Right atrium auricular region (tissue), 2 donors: ENCODE measurements at regions not wholly inside any gene's neighbourhood (a gene's known extent, or its start where the extent isn't known, plus 50 kb on each side); places are given as distances from the start of the nearest gene placed in this dataset.

Experiments
- DNase-seq: peaks from one replicate; pipeline ENCODE4 v3.0.0-alpha.2; 2019; ENCODE audit warnings: low spot score
- H3K27ac ChIP-seq, 2 donors: fragments of 200-600 bp; sonication (generic); 1 replicate in 1 of 2; 2 replicates in 1 of 2; pipeline ENCODE4 v1.5.1; 2016 to 2019
- H3K27me3 ChIP-seq, 2 donors: fragments of 200-600 bp; sonication (generic); one replicate each; pipeline versions ENCODE4 v1.5.1 to v1.6.0; 2017 to 2019
- H3K36me3 ChIP-seq: fragments of 200-600 bp; sonication (generic); one replicate; pipeline ENCODE4 v1.5.1; 2016
- H3K4me1 ChIP-seq, 2 donors: fragments of 200-600 bp; sonication (generic); one replicate each; pipeline versions ENCODE4 v1.5.1 to v1.6.0; 2017 to 2019
- H3K4me3 ChIP-seq, 2 donors: fragments of 200-600 bp; sonication (generic); 1 replicate in 1 of 2; 2 replicates in 1 of 2; pipeline ENCODE4 v1.5.1; 2017 to 2019; ENCODE audit warnings: mild to moderate bottlenecking in 1 of 2, moderate library complexity in 1 of 2
- H3K9me3 ChIP-seq, 2 donors: fragments of 200-600 bp; sonication (generic); one replicate each; pipeline ENCODE4 v1.5.1; 2019
- CTCF ChIP-seq, 2 donors: fragments of 200-600 bp; sonication (generic); IDR thresholded peaks; one replicate each; pipeline ENCODE4 v1.5.1; 2019; ENCODE audit warnings: antibody characterized with exemption in 2 of 2

- no peaks in the 10 kb centered on the region for H3K4me1 ChIP-seq
These were observed 835.3 kb upstream of the EPHA7 start for GRCh38 chr6:94254689-94255088.

GRCh38 chr6:94251878-94252277, 832.5 kb upstream of the EPHA7 start:
- no peak for TF ChIP-seq CTCF (IDR thresholded peaks at IDR 0.05)
- H3K4me1 ChIP-seq, result no peaks in the 10 kb centered on the region
- H3K9me3 ChIP-seq, result no peaks in the 10 kb centered on the region
- no peak overlapping the region for H3K4me3 ChIP-seq
- no peaks in the 10 kb centered on the region for H3K27me3 ChIP-seq
- no peak overlapping the region for H3K27ac ChIP-seq
- no peak for DNase-seq
- no peaks in the 10 kb centered on the region for H3K36me3 ChIP-seq

More at GRCh38 chr6:94254689-94255088, 835.3 kb upstream of the EPHA7 start:
- TF ChIP-seq CTCF (IDR thresholded peaks at IDR 0.05), result no peak
- Histone ChIP-seq H3K4me3 (no peak overlapping the region), H3K27ac (no peak overlapping the region), H3K27me3 (no peaks in the 10 kb centered on the region), H3K36me3 (no peaks in the 10 kb centered on the region), H3K9me3 (no peaks in the 10 kb centered on the region)
- DNase-seq, result no peak

GRCh38 chr6:94245395-94245794, 826.0 kb upstream of the EPHA7 start:
- Histone ChIP-seq H3K4me1 (no peaks in the 10 kb centered on the region), H3K27me3 (no peaks in the 10 kb centered on the region), H3K9me3 (no peaks in the 10 kb centered on the region), H3K4me3 (no peak overlapping the region), H3K27ac (no peak overlapping the region), H3K36me3 (no peaks in the 10 kb centered on the region)
- no peak for DNase-seq
- TF ChIP-seq CTCF (IDR thresholded peaks at IDR 0.05), result no peak

GRCh38 chr6:94238868-94239267, 819.5 kb upstream of the EPHA7 start:
- Histone ChIP-seq H3K36me3 (no peaks in the 10 kb centered on the region), H3K4me1 (no peaks in the 10 kb centered on the region)
- no peak for DNase-seq

GRCh38 chr6:94227741-94228140, 808.4 kb upstream of the EPHA7 start:
- H3K4me1 ChIP-seq, result no peaks in the 10 kb centered on the region
- TF ChIP-seq CTCF (IDR thresholded peaks at IDR 0.05), result no peak
- H3K27ac ChIP-seq, result no peak overlapping the region
- DNase-seq, result no peak
- H3K27me3 ChIP-seq, result no peaks in the 10 kb centered on the region
- no peak overlapping the region for H3K4me3 ChIP-seq
- H3K36me3 ChIP-seq, result no peaks in the 10 kb centered on the region
- no peaks in the 10 kb centered on the region for H3K9me3 ChIP-seq

More at GRCh38 chr6:94238868-94239267, 819.5 kb upstream of the EPHA7 start:
- Histone ChIP-seq H3K27ac (no peak overlapping the region), H3K9me3 (no peaks in the 10 kb centered on the region), H3K4me3 (no peak overlapping the region), H3K27me3 (no peaks in the 10 kb centered on the region)
- TF ChIP-seq CTCF (IDR thresholded peaks at IDR 0.05), result no peak

GRCh38 chr6:94217836-94218235, 798.5 kb upstream of the EPHA7 start:
- Histone ChIP-seq H3K4me1 (no peaks in the 10 kb centered on the region), H3K9me3 (no peaks in the 10 kb centered on the region)
- DNase-seq, result no peak

More at GRCh38 chr6:94217836-94218235, 798.5 kb upstream of the EPHA7 start:
- Histone ChIP-seq H3K36me3 (no peaks in the 10 kb centered on the region), H3K4me3 (no peak overlapping the region), H3K27ac (no peak overlapping the region), H3K27me3 (no peaks in the 10 kb centered on the region)
- TF ChIP-seq CTCF (IDR thresholded peaks at IDR 0.05), result no peak
